Fibroblast of lung (primary cell): ENCODE measurements at regions not wholly inside any gene's neighbourhood (a gene's known extent, or its start where the extent isn't known, plus 50 kb on each side); places are given as distances from the start of the nearest gene placed in this dataset.

Source experiments
- DNase-seq, 2 donors: peaks; one replicate each; pipeline versions ENCODE4 v3.0.0 to v3.0.0-alpha.2; 2010; ENCODE audit warnings: low read depth in 2 of 2
- H2AFZ ChIP-seq: 2 replicates; pipeline ENCODE4 v1.5.1; 2012; ENCODE audit warnings: low read length, control low read depth, inconsistent platforms
- H3K27ac ChIP-seq: 2 replicates; pipeline ENCODE4 v1.5.1; 2011; ENCODE audit warnings: low read length, control low read depth; ENCODE audit not compliant: insufficient read depth
- H3K27me3 ChIP-seq: 2 replicates; pipeline ENCODE4 v1.5.1; 2011; ENCODE audit warnings: mild to moderate bottlenecking, low read length; ENCODE audit not compliant: control insufficient read depth, insufficient read depth
- H3K36me3 ChIP-seq: 2 replicates; pipeline ENCODE4 v1.5.1; 2011; ENCODE audit warnings: low read length; ENCODE audit not compliant: control insufficient read depth, insufficient read depth
- H3K4me1 ChIP-seq: 2 replicates; pipeline ENCODE4 v1.5.1; 2011; ENCODE audit warnings: low read length; ENCODE audit not compliant: control insufficient read depth, insufficient read depth; ENCODE audit errors: extremely low read depth
- H3K4me2 ChIP-seq: 2 replicates; pipeline ENCODE4 v1.5.1; 2011; ENCODE audit warnings: low read length, control low read depth; ENCODE audit not compliant: insufficient read depth; ENCODE audit errors: extremely low read depth
- H3K4me3 ChIP-seq, 4 experiments: fragments of 200-600 bp in 1 of 4; sonication (generic) in 1 of 4; replicated peaks in 1 of 4; 2 replicates each; pipeline ENCODE4 v1.5.1; 2011 to 2016; ENCODE audit warnings: low read length in 4 of 4, low read depth in 3 of 4, mild to moderate bottlenecking in 3 of 4, control low read depth in 2 of 4, inconsistent platforms in 1 of 4, mixed read lengths in 1 of 4; ENCODE audit not compliant: insufficient read depth in 1 of 4; ENCODE audit errors: control extremely low read depth in 1 of 4
- H3K79me2 ChIP-seq: 2 replicates; pipeline ENCODE4 v1.5.1; 2012; ENCODE audit warnings: mild to moderate bottlenecking, low read length, inconsistent platforms; ENCODE audit not compliant: control insufficient read depth, insufficient read depth
- H3K9ac ChIP-seq: 2 replicates; pipeline ENCODE4 v1.5.1; 2011; ENCODE audit warnings: mild to moderate bottlenecking, low read length, control low read depth; ENCODE audit not compliant: insufficient read depth
- H3K9me3 ChIP-seq: 2 replicates; pipeline ENCODE4 v1.5.1; 2012; ENCODE audit warnings: low read depth, low read length; ENCODE audit not compliant: control insufficient read depth, insufficient read depth
- H4K20me1 ChIP-seq: 2 replicates; pipeline ENCODE4 v1.5.1; 2011; ENCODE audit warnings: low read length; ENCODE audit not compliant: control insufficient read depth, insufficient read depth; ENCODE audit errors: extremely low read depth
- EZH2 ChIP-seq: IDR thresholded peaks from 2 replicates; pipeline ENCODE4 v1.5.1; 2012; ENCODE audit warnings: low read length, control low read depth, mild to moderate bottlenecking; ENCODE audit errors: missing control alignments
- TF ChIP-seq, protein P1 (sequence below), 2 donors: IDR thresholded peaks in 1 of 2; conservative IDR thresholded peaks in 1 of 2; 1 replicate in 1 of 2; 2 replicates in 1 of 2; pipeline ENCODE4 v1.5.1; 2011 to 2012; ENCODE audit warnings: low read length in 2 of 2, control low read depth in 1 of 2, inconsistent platforms in 1 of 2, low read depth in 1 of 2, mild to moderate bottlenecking in 1 of 2

DNA sequence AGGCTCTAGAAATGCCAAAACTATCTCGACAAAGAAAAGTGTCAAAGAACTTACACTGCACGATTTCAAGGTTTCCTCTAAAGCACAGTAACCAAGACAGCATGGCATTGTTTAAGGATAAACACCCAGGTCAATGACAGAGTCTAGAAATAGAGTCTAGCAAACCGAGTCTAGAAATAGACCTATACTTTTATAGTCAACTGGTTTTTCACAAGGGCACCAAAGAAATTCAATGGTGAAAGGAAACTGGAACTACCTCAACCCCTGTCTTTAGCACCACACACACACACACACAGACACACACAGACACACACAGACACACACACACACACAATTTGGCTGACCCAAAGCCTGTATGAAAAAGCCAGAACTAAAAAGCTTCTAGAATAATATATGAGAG, 67.1 kb upstream of the PGBD5 start:
- Histone ChIP-seq H3K4me1 (no peaks in the 10 kb centered on the region), H3K79me2 (no peaks in the 10 kb centered on the region), H3K4me3 (no peak overlapping the region), H3K36me3 (no peaks in the 10 kb centered on the region), H4K20me1 (no peaks in the 10 kb centered on the region), H3K9me3 (no peaks in the 10 kb centered on the region), H2AFZ (no peak overlapping the region), H3K9ac (no peak overlapping the region), H3K4me2 (no peak overlapping the region), H3K27ac (no peak overlapping the region), H3K27me3 (no peaks in the 10 kb centered on the region)
- no peak for DNase-seq
- TF ChIP-seq EZH2 = no peak
- TF ChIP-seq, protein P1, sequence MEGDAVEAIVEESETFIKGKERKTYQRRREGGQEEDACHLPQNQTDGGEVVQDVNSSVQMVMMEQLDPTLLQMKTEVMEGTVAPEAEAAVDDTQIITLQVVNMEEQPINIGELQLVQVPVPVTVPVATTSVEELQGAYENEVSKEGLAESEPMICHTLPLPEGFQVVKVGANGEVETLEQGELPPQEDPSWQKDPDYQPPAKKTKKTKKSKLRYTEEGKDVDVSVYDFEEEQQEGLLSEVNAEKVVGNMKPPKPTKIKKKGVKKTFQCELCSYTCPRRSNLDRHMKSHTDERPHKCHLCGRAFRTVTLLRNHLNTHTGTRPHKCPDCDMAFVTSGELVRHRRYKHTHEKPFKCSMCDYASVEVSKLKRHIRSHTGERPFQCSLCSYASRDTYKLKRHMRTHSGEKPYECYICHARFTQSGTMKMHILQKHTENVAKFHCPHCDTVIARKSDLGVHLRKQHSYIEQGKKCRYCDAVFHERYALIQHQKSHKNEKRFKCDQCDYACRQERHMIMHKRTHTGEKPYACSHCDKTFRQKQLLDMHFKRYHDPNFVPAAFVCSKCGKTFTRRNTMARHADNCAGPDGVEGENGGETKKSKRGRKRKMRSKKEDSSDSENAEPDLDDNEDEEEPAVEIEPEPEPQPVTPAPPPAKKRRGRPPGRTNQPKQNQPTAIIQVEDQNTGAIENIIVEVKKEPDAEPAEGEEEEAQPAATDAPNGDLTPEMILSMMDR (conservative IDR thresholded peaks at IDR 0.05 in 1 of 2, IDR thresholded peaks at IDR 0.05 in 1 of 2; ENCODE audit: low read depth in 1 of 2, low read length in 2 of 2) = no peak

GRCh38 chr1:230490436-230490835, 64.3 kb upstream of the PGBD5 start:
- no peaks in the 10 kb centered on the region for H3K9me3 ChIP-seq
- H2AFZ ChIP-seq = no peak overlapping the region
- H3K36me3 ChIP-seq = no peaks in the 10 kb centered on the region
- DNase-seq = no peak
- no peak overlapping the region for H3K9ac ChIP-seq
- no peak overlapping the region for H3K4me3 ChIP-seq
- no peak for TF ChIP-seq EZH2
- TF ChIP-seq, protein P1 (conservative IDR thresholded peaks at IDR 0.05 in 1 of 2, IDR thresholded peaks at IDR 0.05 in 1 of 2; ENCODE audit: low read depth in 1 of 2, low read length in 2 of 2) = no peak
- no peaks in the 10 kb centered on the region for H3K27me3 ChIP-seq
- H3K4me1 ChIP-seq = no peaks in the 10 kb centered on the region
- no peaks in the 10 kb centered on the region for H3K79me2 ChIP-seq
- H3K4me2 ChIP-seq = no peak overlapping the region
- no peaks in the 10 kb centered on the region for H4K20me1 ChIP-seq
- H3K27ac ChIP-seq = no peak overlapping the region

GRCh38 chr1:230487773-230488428, 61.8 kb upstream of the PGBD5 start:
- no peak overlapping the region for H2AFZ ChIP-seq
- no peak for DNase-seq
- H3K4me1 ChIP-seq = no peaks in the 10 kb centered on the region
- no peaks in the 10 kb centered on the region for H3K27me3 ChIP-seq
- H3K36me3 ChIP-seq = no peaks in the 10 kb centered on the region
- no peaks in the 10 kb centered on the region for H4K20me1 ChIP-seq
- no peak overlapping the region for H3K4me3 ChIP-seq
- no peaks in the 10 kb centered on the region for H3K79me2 ChIP-seq
- TF ChIP-seq EZH2 = no peak
- TF ChIP-seq, protein P1 (conservative IDR thresholded peaks at IDR 0.05 in 1 of 2, IDR thresholded peaks at IDR 0.05 in 1 of 2; ENCODE audit: low read depth in 1 of 2, low read length in 2 of 2) = no peak
- H3K9me3 ChIP-seq = no peaks in the 10 kb centered on the region
- H3K9ac ChIP-seq = no peak overlapping the region
- no peak overlapping the region for H3K27ac ChIP-seq
- H3K4me2 ChIP-seq = no peak overlapping the region
